ENCODE measurements at regions not wholly inside any gene's neighbourhood (a gene's known extent, or its start where the extent isn't known, plus 50 kb on each side); places are given as distances from the start of the nearest gene placed in this dataset.

DNA sequence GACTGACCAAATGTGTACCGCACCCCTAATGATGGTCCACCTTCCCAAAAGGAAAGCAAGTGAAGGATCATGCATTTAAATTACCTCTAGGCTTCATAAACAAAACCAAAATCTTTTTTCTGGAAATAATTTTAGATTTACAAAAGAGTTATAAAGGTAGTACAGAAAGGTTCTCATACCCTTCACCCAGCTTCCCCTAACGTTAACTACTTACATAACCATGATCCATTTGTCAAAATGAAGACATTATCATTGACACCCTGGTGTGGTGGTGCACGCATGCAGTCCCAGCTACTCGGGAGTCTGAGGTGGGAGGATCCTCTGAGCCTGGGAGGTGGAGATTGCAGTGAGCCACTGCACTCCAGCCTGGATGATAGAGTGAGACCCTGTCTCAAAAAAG, 75.1 kb upstream of the TCF7L2 start:
- ChIA-PET CTCF (no interaction called here), POLR2A (no interaction called here), RAD21 (ENCODE audit: unreplicated experiment) (no interaction called here), SMC1A (ENCODE audit: uncharacterized antibody, unreplicated experiment) (interaction anchor here (1.0 kb wide), 1 partner anchor 9 kb away, joined by 3 read pairs; no protein-coding TSS in a partner anchor)
- TF ChIP-seq SUZ12 (IDR thresholded peaks at IDR 0.05; ENCODE audit: unreplicated experiment), result no peak
- WGBS (ENCODE audit: insufficient coverage, insufficient replicate concordance, low lambda C conversion rate, missing lambda C conversion rate), result 29% methylated on average over 4 of the region's 4 CpGs
- in situ Hi-C loops (cut with MboI) (no loop called here), intact Hi-C loops (cut with micrococcal nuclease; ENCODE audit: unreplicated experiment) (no loop called here)
- ATAC-seq (no peak), FAIRE-seq (no peak), DNase-seq (ENCODE audit: low read depth, low spot score) (no peak)
- Histone ChIP-seq H4K20me1 (ENCODE audit: control insufficient read depth, insufficient read depth) (no peaks in the 10 kb centered on the region), H3K9ac (ENCODE audit: control insufficient read depth, insufficient read depth, low read length) (no peak overlapping the region), H2AFZ (ENCODE audit: control insufficient read depth, low read depth, low read length) (no peak overlapping the region), H3K27me3 (replicated peaks in 1 of 2; ENCODE audit: control insufficient read depth in 2 of 2, insufficient read depth in 2 of 2, low read length in 1 of 2) (no peaks in the 10 kb centered on the region), H3K9me3 (replicated peaks; ENCODE audit: control insufficient read depth, insufficient read depth, low read length) (no peaks in the 10 kb centered on the region; the same call in 2 of the 3 replicates), H3K27ac (ENCODE audit: control insufficient read depth, insufficient read depth) (no peak overlapping the region), H3K4me1 (ENCODE audit: control insufficient read depth, insufficient read depth, low read length) (no peaks in the 10 kb centered on the region), H3K79me2 (ENCODE audit: control insufficient read depth, insufficient read depth, low read length) (no peaks in the 10 kb centered on the region), H3K4me2 (ENCODE audit: control insufficient read depth, insufficient read depth) (no peak overlapping the region), H3K36me3 (ENCODE audit: control insufficient read depth in 2 of 2, insufficient read depth in 2 of 2, low read length in 1 of 2) (no peaks in the 10 kb centered on the region), H3K4me3 (no peak overlapping the region)
- no TSS peak for BruUV-seq (replicated peaks)

GRCh38 chr10:112875476-112876267, 74.4 kb upstream of the TCF7L2 start:
- 0% methylated on average over 5 of the region's 5 CpGs for WGBS (ENCODE audit: insufficient coverage, insufficient replicate concordance, low lambda C conversion rate, missing lambda C conversion rate)

More at GRCh38 chr10:112875476-112876267, 74.4 kb upstream of the TCF7L2 start:
- FAIRE-seq (no peak), ATAC-seq (no peak), DNase-seq (ENCODE audit: low read depth, low spot score) (no peak)
- no peak overlapping the region for H3K27ac ChIP-seq (ENCODE audit: control insufficient read depth, insufficient read depth)
- intact Hi-C loops (cut with micrococcal nuclease; ENCODE audit: unreplicated experiment), result no loop called here
- ChIA-PET RAD21 (ENCODE audit: unreplicated experiment) (no interaction called here), CTCF (no interaction called here), SMC1A (ENCODE audit: uncharacterized antibody, unreplicated experiment) (no interaction called here), POLR2A (no interaction called here)
- no peaks in the 10 kb centered on the region; the same call in 2 of the 3 replicates for H3K9me3 ChIP-seq (replicated peaks; ENCODE audit: control insufficient read depth, insufficient read depth, low read length)
- H2AFZ ChIP-seq (ENCODE audit: control insufficient read depth, low read depth, low read length), result no peak overlapping the region
- no peaks in the 10 kb centered on the region for H3K79me2 ChIP-seq (ENCODE audit: control insufficient read depth, insufficient read depth, low read length)
- no peak overlapping the region for H3K9ac ChIP-seq (ENCODE audit: control insufficient read depth, insufficient read depth, low read length)
- no peaks in the 10 kb centered on the region for H3K27me3 ChIP-seq (replicated peaks in 1 of 2; ENCODE audit: control insufficient read depth in 2 of 2, insufficient read depth in 2 of 2, low read length in 1 of 2)
- no peaks in the 10 kb centered on the region for H3K4me1 ChIP-seq (ENCODE audit: control insufficient read depth, insufficient read depth, low read length)
- in situ Hi-C loops (cut with MboI), result no loop called here
- no peak overlapping the region for H3K4me2 ChIP-seq (ENCODE audit: control insufficient read depth, insufficient read depth)
- no peaks in the 10 kb centered on the region for H3K36me3 ChIP-seq (ENCODE audit: control insufficient read depth in 2 of 2, insufficient read depth in 2 of 2, low read length in 1 of 2)
- no peak for TF ChIP-seq NFYA (IDR thresholded peaks at IDR 0.05; ENCODE audit: borderline replicate concordance, low read depth, low read length)
- no TSS peak for BruUV-seq (replicated peaks)
- H3K4me3 ChIP-seq, result no peak overlapping the region
- H4K20me1 ChIP-seq (ENCODE audit: control insufficient read depth, insufficient read depth), result no peaks in the 10 kb centered on the region
